ENCODE measurements at regions not wholly inside any gene's neighbourhood (a gene's known extent, or its start where the extent isn't known, plus 50 kb on each side); places are given as distances from the start of the nearest gene placed in this dataset.

DNA sequence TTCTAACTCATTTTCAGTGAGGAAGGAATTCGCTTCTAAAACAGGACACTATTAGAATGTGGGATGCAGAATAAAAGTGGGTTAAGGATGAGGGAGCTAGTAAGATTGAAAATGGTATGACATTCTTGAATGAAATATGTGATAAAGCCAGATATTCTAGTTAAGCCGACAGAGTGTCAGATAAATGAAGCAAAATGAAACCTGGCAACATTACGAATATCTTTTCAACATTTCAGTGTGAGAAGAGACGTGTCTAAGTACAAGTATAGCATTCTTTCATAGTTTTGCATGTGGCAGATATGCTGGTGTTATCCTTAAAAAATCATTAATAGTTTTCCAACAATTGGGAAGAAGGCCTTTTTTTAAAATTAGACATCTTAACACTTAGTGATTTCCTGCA lies 1101.4 kb downstream of the RPA4 start:
- Histone ChIP-seq H3K4me3 (no peak overlapping the region), H3K36me3 (no peaks in the 10 kb centered on the region), H3K9me3 (no peaks in the 10 kb centered on the region), H3K27ac (no peak overlapping the region), H3K27me3 (no peaks in the 10 kb centered on the region), H3K4me1 (no peaks in the 10 kb centered on the region)
- TF ChIP-seq POLR2AphosphoS5 (IDR thresholded peaks at IDR 0.05) (no peak), POLR2A (IDR thresholded peaks at IDR 0.05) (no peak), EP300 (IDR thresholded peaks at IDR 0.05) (no peak)
- TF ChIP-seq, protein P1, sequence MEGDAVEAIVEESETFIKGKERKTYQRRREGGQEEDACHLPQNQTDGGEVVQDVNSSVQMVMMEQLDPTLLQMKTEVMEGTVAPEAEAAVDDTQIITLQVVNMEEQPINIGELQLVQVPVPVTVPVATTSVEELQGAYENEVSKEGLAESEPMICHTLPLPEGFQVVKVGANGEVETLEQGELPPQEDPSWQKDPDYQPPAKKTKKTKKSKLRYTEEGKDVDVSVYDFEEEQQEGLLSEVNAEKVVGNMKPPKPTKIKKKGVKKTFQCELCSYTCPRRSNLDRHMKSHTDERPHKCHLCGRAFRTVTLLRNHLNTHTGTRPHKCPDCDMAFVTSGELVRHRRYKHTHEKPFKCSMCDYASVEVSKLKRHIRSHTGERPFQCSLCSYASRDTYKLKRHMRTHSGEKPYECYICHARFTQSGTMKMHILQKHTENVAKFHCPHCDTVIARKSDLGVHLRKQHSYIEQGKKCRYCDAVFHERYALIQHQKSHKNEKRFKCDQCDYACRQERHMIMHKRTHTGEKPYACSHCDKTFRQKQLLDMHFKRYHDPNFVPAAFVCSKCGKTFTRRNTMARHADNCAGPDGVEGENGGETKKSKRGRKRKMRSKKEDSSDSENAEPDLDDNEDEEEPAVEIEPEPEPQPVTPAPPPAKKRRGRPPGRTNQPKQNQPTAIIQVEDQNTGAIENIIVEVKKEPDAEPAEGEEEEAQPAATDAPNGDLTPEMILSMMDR (IDR thresholded peaks at IDR 0.05) = no peak
- DNase-seq (ENCODE audit: low spot score in 2 of 2) = no peak
- WGBS = 68% methylated on average over 4 of the region's 4 CpGs

DNA sequence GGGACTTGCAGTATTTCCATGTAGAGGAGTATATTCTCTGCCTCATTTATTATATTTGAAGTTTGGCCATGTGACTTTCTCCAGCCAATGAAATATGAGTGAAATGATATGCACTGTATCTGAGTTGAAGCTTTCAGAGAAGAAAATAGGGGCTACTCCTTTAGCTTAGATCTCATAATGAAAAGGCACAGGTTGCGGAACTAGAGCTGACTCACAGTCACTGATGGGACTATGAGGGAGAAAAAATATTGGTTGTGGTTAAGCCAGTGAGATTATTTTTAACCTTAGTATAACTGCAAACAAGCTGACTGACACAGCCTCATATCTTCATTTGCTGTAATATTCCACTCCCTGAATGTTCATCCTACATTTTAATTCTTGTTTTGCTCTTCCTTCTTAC lies 1104.3 kb downstream of the RPA4 start:
- WGBS = 96% methylated on average over 1 of the region's 1 CpG
- Histone ChIP-seq H3K27ac (no peak overlapping the region), H3K9me3 (no peaks in the 10 kb centered on the region), H3K4me1 (no peaks in the 10 kb centered on the region), H3K27me3 (no peaks in the 10 kb centered on the region), H3K4me3 (no peak overlapping the region), H3K36me3 (no peaks in the 10 kb centered on the region)
- DNase-seq (ENCODE audit: low spot score in 2 of 2) = no peak
- TF ChIP-seq EP300 (IDR thresholded peaks at IDR 0.05) (no peak), POLR2A (IDR thresholded peaks at IDR 0.05) (no peak), POLR2AphosphoS5 (IDR thresholded peaks at IDR 0.05) (no peak)
- TF ChIP-seq, protein P1 (IDR thresholded peaks at IDR 0.05) = no peak

DNA sequence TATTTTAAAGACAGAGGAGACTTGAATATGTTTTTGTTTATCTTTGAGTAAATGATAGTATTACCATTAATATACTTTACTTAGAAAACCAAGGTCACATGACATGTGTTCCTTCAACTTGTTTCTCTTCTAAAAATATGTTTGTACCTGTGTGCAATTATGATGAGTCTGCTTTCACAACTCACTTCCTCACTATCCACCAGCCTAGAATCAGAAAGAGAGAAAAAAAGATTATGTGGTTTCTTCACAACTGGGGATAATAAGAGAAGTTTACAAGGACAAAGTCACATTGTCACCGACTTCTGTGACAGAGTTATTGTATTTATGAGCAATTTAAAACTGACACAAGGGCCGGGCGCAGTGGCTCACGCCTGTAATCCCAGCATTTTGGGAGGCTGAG lies 1112.1 kb downstream of the RPA4 start:
- Histone ChIP-seq H3K9me3 (no peaks in the 10 kb centered on the region), H3K36me3 (no peaks in the 10 kb centered on the region), H3K27ac (no peak overlapping the region), H3K4me3 (no peak overlapping the region), H3K27me3 (no peaks in the 10 kb centered on the region), H3K4me1 (no peaks in the 10 kb centered on the region)
- TF ChIP-seq, protein P1 (IDR thresholded peaks at IDR 0.05) = no peak
- TF ChIP-seq EP300 (IDR thresholded peaks at IDR 0.05) = no peak
- TF ChIP-seq POLR2A (IDR thresholded peaks at IDR 0.05) = no peak
- TF ChIP-seq POLR2AphosphoS5 (IDR thresholded peaks at IDR 0.05) = no peak
- DNase-seq (ENCODE audit: low spot score in 2 of 2) = no peak
- 92% methylated on average over 4 of the region's 4 CpGs for WGBS

DNA sequence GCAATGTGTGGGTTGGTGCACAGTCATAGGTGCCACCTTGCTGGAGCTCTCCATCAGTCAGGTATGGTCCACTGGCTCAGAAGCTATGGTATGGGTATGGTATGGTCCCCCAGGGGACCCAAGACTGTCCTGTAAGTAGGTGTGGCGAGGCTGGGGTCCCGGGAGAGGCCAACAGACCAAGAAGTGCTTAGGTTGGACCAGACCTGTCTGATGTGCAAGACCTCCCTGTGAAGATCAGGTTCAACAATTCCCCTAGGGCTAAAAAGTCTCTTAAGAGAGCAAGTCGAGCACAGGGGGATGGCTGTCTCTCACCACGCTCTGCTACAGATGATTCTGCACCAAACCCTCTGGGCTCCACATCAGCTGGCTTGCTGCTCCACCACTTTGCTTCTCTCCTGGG lies 1145.0 kb downstream of the RPA4 start:
- Histone ChIP-seq H3K36me3 (no peaks in the 10 kb centered on the region), H3K4me1 (no peaks in the 10 kb centered on the region), H3K27me3 (no peaks in the 10 kb centered on the region), H3K9me3 (no peaks in the 10 kb centered on the region), H3K4me3 (no peak overlapping the region), H3K27ac (no peak overlapping the region)
- 91% methylated on average over 4 of the region's 4 CpGs for WGBS
- TF ChIP-seq POLR2A (IDR thresholded peaks at IDR 0.05) (no peak), POLR2AphosphoS5 (IDR thresholded peaks at IDR 0.05) (no peak), EP300 (IDR thresholded peaks at IDR 0.05) (no peak)
- TF ChIP-seq, protein P1 (IDR thresholded peaks at IDR 0.05) = no peak
- peak in 1 of 2 donors; percentile 50 for DNase-seq (ENCODE audit: low spot score in 2 of 2)

DNA sequence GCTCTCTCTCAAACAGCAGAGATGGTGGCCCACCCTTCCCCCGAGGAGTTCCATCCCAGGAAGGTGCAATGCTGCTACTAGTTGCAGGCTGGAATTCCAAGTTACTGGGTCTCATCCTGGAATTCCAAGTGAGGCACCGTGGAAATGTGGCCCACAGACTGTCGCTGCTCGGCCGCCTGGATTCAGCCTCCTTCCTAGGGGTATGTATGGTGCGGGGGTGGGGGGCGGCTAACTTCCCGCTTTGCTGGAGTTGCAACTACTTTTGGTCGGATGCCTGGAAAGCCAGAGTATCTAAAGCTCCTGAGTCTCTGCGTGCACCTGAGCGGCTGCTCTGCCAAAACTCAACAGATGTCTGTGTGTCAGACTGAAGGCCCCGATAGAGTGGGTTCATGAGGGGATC lies 1146.2 kb downstream of the RPA4 start:
- peak; percentile 29 to 41 for DNase-seq (ENCODE audit: low spot score in 2 of 2)
- H3K4me3 ChIP-seq = no peak overlapping the region
- H3K36me3 ChIP-seq = no peaks in the 10 kb centered on the region
- H3K9me3 ChIP-seq = no peaks in the 10 kb centered on the region
- no peaks in the 10 kb centered on the region for H3K27me3 ChIP-seq
- no peaks in the 10 kb centered on the region for H3K4me1 ChIP-seq
- H3K27ac ChIP-seq = no peak overlapping the region
- no peak for TF ChIP-seq POLR2A (IDR thresholded peaks at IDR 0.05)
- TF ChIP-seq, protein P1 (IDR thresholded peaks at IDR 0.05) = no peak
- TF ChIP-seq EP300 (IDR thresholded peaks at IDR 0.05) = no peak
- no peak for TF ChIP-seq POLR2AphosphoS5 (IDR thresholded peaks at IDR 0.05)
- 79% methylated on average over 12 of the region's 12 CpGs for WGBS

All from suprapubic skin (tissue), 4 donors.